DND-41 (cell line): ENCODE measurements at regions not wholly inside any gene's neighbourhood (a gene's known extent, or its start where the extent isn't known, plus 50 kb on each side); places are given as distances from the start of the nearest gene placed in this dataset.

Experiments used
- ATAC-seq: fragments of 200-7000 bp; cut with Tn5 transposase; 3 replicates; pipeline ENCODE4 v1.9.1; 2021; ENCODE audit warnings: low read depth; ENCODE audit not compliant: insufficient read depth
- DNase-seq: peaks from one replicate; pipeline ENCODE4 v3.0.0-alpha.2; 2020
- H2AFZ ChIP-seq: 2 replicates; pipeline ENCODE4 v1.6.0; 2012; ENCODE audit warnings: low read depth, low read length
- H3K27ac ChIP-seq: 2 replicates; pipeline ENCODE4 v1.5.1; 2012; ENCODE audit warnings: low read length, inconsistent platforms
- H3K27me3 ChIP-seq: fragments of 200-600 bp; sonication (generic); 2 replicates; pipeline ENCODE4 v1.6.0; 2012; ENCODE audit warnings: low read length, mild to moderate bottlenecking, inconsistent platforms; ENCODE audit not compliant: insufficient read depth, poor library complexity
- H3K36me3 ChIP-seq: 2 replicates; pipeline ENCODE4 v1.5.1; 2012; ENCODE audit warnings: low read length, inconsistent platforms; ENCODE audit not compliant: insufficient read depth
- H3K4me1 ChIP-seq: 2 replicates; pipeline ENCODE4 v1.5.1; 2012; ENCODE audit warnings: mild to moderate bottlenecking, low read length; ENCODE audit not compliant: insufficient read depth
- H3K4me2 ChIP-seq: 2 replicates; pipeline ENCODE4 v1.6.0; 2012; ENCODE audit warnings: mild to moderate bottlenecking, moderate library complexity, low read length, inconsistent platforms; ENCODE audit not compliant: insufficient read depth
- H3K4me3 ChIP-seq, 2 experiments: fragments of 200-600 bp in 1 of 2; shearing (Covaris generic) in 1 of 2; 2 replicates each; pipeline ENCODE4 v1.5.1; 2012 to 2016; ENCODE audit warnings: inconsistent platforms in 2 of 2, low read length in 2 of 2, mild to moderate bottlenecking in 2 of 2, low read depth in 1 of 2, moderate library complexity in 1 of 2
- H3K79me2 ChIP-seq: 2 replicates; pipeline ENCODE4 v1.6.0; 2012; ENCODE audit warnings: low read length, inconsistent platforms; ENCODE audit not compliant: insufficient read depth
- H3K9ac ChIP-seq: 2 replicates; pipeline ENCODE4 v1.6.0; 2012; ENCODE audit warnings: low read depth, mild to moderate bottlenecking, inconsistent platforms, low read length, moderate library complexity
- H3K9me3 ChIP-seq: 2 replicates; pipeline ENCODE4 v1.5.1; 2012; ENCODE audit warnings: low read length, moderate library complexity, mild to moderate bottlenecking, inconsistent platforms; ENCODE audit not compliant: insufficient read depth, severe bottlenecking
- H4K20me1 ChIP-seq: 2 replicates; pipeline ENCODE4 v1.6.0; 2012; ENCODE audit warnings: low read length; ENCODE audit not compliant: insufficient read depth
- CTCF ChIP-seq: IDR thresholded peaks from 2 replicates; pipeline ENCODE4 v1.5.1; 2012; ENCODE audit warnings: borderline replicate concordance, low read length, moderate library complexity, mild to moderate bottlenecking; ENCODE audit not compliant: poor library complexity, severe bottlenecking; ENCODE audit errors: extremely low read depth
- EZH2 ChIP-seq: IDR thresholded peaks from 3 replicates; pipeline ENCODE4 v1.6.1; 2012; ENCODE audit warnings: borderline replicate concordance, low read depth, mild to moderate bottlenecking, moderate library complexity, low read length, inconsistent platforms; ENCODE audit not compliant: severe bottlenecking

GRCh38 chr4:56156141-56156540 is 207.4 kb downstream of the CEP135 start:
- no peaks in the 10 kb centered on the region for H3K36me3 ChIP-seq
- no peak for TF ChIP-seq EZH2
- no peak for TF ChIP-seq CTCF
- no peak overlapping the region for H2AFZ ChIP-seq
- no peaks in the 10 kb centered on the region for H4K20me1 ChIP-seq
- DNase-seq (no peak), ATAC-seq (no peak)
- H3K79me2 ChIP-seq = no peaks in the 10 kb centered on the region
- H3K9ac ChIP-seq = no peak overlapping the region
- H3K27ac ChIP-seq = no peak overlapping the region
- H3K4me3 ChIP-seq = no peak overlapping the region
- H3K4me2 ChIP-seq = no peak overlapping the region
- no peaks in the 10 kb centered on the region for H3K27me3 ChIP-seq
- H3K4me1 ChIP-seq = no peaks in the 10 kb centered on the region
- no peaks in the 10 kb centered on the region for H3K9me3 ChIP-seq

GRCh38 chr4:56155432-56155831 is 206.7 kb downstream of the CEP135 start:
- DNase-seq = no peak
- no peaks in the 10 kb centered on the region for H4K20me1 ChIP-seq

DNA sequence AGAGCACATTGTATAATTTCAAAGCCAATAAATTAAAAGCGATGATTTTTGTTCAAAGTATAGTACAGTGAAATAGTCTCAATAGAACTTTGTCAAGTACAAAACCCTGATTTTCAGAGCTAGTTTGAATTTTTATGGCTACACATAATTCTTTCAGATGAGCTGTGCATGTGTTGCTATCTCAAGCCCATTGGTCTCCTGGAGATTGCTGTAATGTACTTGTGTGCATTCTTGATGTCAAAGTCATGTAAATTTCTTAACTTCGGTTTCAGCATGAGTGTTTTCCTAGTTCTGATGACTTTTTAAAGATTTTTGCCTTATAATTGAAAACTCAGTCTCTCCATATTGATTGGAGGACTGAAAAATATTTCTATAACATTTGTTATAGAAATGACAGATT is 200.8 kb downstream of the CEP135 start:
- Histone ChIP-seq H3K79me2 (no peaks in the 10 kb centered on the region), H3K4me2 (no peak overlapping the region), H4K20me1 (no peaks in the 10 kb centered on the region), H3K27me3 (no peaks in the 10 kb centered on the region), H2AFZ (no peak overlapping the region), H3K9me3 (no peaks in the 10 kb centered on the region), H3K4me1 (no peaks in the 10 kb centered on the region), H3K4me3 (no peak overlapping the region), H3K36me3 (no peaks in the 10 kb centered on the region), H3K9ac (no peak overlapping the region), H3K27ac (no peak overlapping the region)
- TF ChIP-seq EZH2 (no peak), CTCF (no peak)
- ATAC-seq (no peak), DNase-seq (no peak)

More at GRCh38 chr4:56155432-56155831, 206.7 kb downstream of the CEP135 start:
- no peaks in the 10 kb centered on the region for H3K36me3 ChIP-seq
- no peaks in the 10 kb centered on the region for H3K4me1 ChIP-seq
- H3K27me3 ChIP-seq = no peaks in the 10 kb centered on the region
- H3K79me2 ChIP-seq = no peaks in the 10 kb centered on the region
- H3K9me3 ChIP-seq = no peaks in the 10 kb centered on the region
- no peak overlapping the region for H3K27ac ChIP-seq
- H2AFZ ChIP-seq = no peak overlapping the region
- no peak overlapping the region for H3K9ac ChIP-seq
- no peak overlapping the region for H3K4me3 ChIP-seq
- TF ChIP-seq EZH2 = no peak
- no peak for TF ChIP-seq CTCF
- no peak for ATAC-seq
- no peak overlapping the region for H3K4me2 ChIP-seq

DNA sequence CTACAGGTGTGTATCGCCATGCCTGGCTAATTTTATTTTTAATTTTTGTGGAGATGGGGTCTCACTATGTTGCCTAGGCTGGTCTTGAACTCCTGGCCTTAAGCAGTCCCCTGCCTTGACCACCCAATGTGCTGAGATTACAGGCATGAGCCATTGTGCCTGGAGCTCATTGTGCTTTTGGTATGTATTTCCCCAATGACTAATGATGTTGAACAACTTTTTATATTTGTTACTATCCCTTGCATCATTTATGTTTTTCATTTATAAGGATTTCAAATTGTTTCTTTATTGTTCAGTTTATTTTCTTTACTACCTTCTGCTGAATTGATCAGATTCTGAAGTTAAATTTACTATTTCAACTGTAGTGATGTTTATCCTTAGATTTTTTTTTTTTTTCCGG is 199.7 kb downstream of the CEP135 start:
- no peak for TF ChIP-seq EZH2
- no peak for TF ChIP-seq CTCF
- no peak overlapping the region for H2AFZ ChIP-seq
- H3K4me3 ChIP-seq = no peak overlapping the region
- DNase-seq = no peak
- no peaks in the 10 kb centered on the region for H3K4me1 ChIP-seq
- H3K27ac ChIP-seq = no peak overlapping the region
- no peaks in the 10 kb centered on the region for H3K79me2 ChIP-seq
- no peak overlapping the region for H3K4me2 ChIP-seq
- no peaks in the 10 kb centered on the region for H4K20me1 ChIP-seq
- no peak overlapping the region for H3K9ac ChIP-seq
- H3K27me3 ChIP-seq = no peaks in the 10 kb centered on the region
- no peaks in the 10 kb centered on the region for H3K9me3 ChIP-seq
- no peak for ATAC-seq
- no peaks in the 10 kb centered on the region for H3K36me3 ChIP-seq
